SK-MEL-5 (cell line): ENCODE measurements at regions not wholly inside any gene's neighbourhood (a gene's known extent, or its start where the extent isn't known, plus 50 kb on each side); places are given as distances from the start of the nearest gene placed in this dataset.

ENCODE experiments used
- DNase-seq: peaks from one replicate; pipeline ENCODE4 v3.0.0-alpha.2; 2016; ENCODE audit warnings: low read depth, low spot score
- in situ Hi-C: cut with HindIII; loops from 2 replicates; pipeline ENCODE4 v1.10.0; 2016; ENCODE audit warnings: low sequenced_read_pairs, high pct_unique_total_duplicates, low pct_unique_long_range_greater_than_20kb

- DNase-seq, result no peak
- in situ Hi-C loops, result no loop called here
Observed at GRCh38 chr5:26692952-26693351, 345.4 kb downstream of the CDH9 start.

- DNase-seq, result no peak
Observed at GRCh38 chr5:26691486-26691885, 346.9 kb downstream of the CDH9 start.

GRCh38 chr5:26690511-26690910 is 347.9 kb downstream of the CDH9 start:
- in situ Hi-C loops, result no loop called here
- no peak for DNase-seq

More at GRCh38 chr5:26691486-26691885, 346.9 kb downstream of the CDH9 start:
- in situ Hi-C loops, result no loop called here

- in situ Hi-C loops, result no loop called here
- DNase-seq, result no peak
Observed at GRCh38 chr5:26681861-26682260, 356.5 kb downstream of the CDH9 start.

- in situ Hi-C loops, result no loop called here
- DNase-seq, result no peak
Observed at GRCh38 chr5:26674846-26675245, 363.5 kb downstream of the CDH9 start.

GRCh38 chr5:26669523-26669922 is 368.9 kb downstream of the CDH9 start:
- in situ Hi-C loops, result no loop called here
- no peak for DNase-seq

- in situ Hi-C loops, result no loop called here
- DNase-seq, result no peak
Observed at GRCh38 chr5:26669031-26669430, 369.4 kb downstream of the CDH9 start.

GRCh38 chr5:26666371-26666770 is 372.0 kb downstream of the CDH9 start:
- DNase-seq, result peak; percentile 22
- in situ Hi-C loops, result no loop called here

GRCh38 chr5:26663500-26663899 is 374.9 kb downstream of the CDH9 start:
- DNase-seq, result no peak
- in situ Hi-C loops, result no loop called here

GRCh38 chr5:26662806-26663360 is 375.5 kb downstream of the CDH9 start:
- in situ Hi-C loops, result no loop called here

GRCh38 chr5:26660116-26660515 is 378.3 kb downstream of the CDH9 start:
- in situ Hi-C loops, result no loop called here
- DNase-seq, result no peak

More at GRCh38 chr5:26662806-26663360, 375.5 kb downstream of the CDH9 start:
- DNase-seq, result peak; percentile 98

- in situ Hi-C loops, result no loop called here
- DNase-seq, result peak; percentile 69
Observed at GRCh38 chr5:26649000-26649399, 389.4 kb downstream of the CDH9 start.

GRCh38 chr5:26647781-26648180 is 390.6 kb downstream of the CDH9 start:
- no peak for DNase-seq
- in situ Hi-C loops, result no loop called here

GRCh38 chr5:26645659-26646058 is 392.7 kb downstream of the CDH9 start:
- DNase-seq, result no peak
- in situ Hi-C loops, result no loop called here

GRCh38 chr5:26641492-26641891 is 396.9 kb downstream of the CDH9 start:
- in situ Hi-C loops, result no loop called here
- no peak for DNase-seq

GRCh38 chr5:26625099-26625498 is 413.3 kb downstream of the CDH9 start:
- no peak for DNase-seq
- in situ Hi-C loops, result no loop called here

GRCh38 chr5:26622947-26623346 is 415.4 kb downstream of the CDH9 start:
- no peak for DNase-seq
- in situ Hi-C loops, result no loop called here

GRCh38 chr5:26610577-26610976 is 427.8 kb downstream of the CDH9 start:
- in situ Hi-C loops, result no loop called here
- peak; percentile 91 for DNase-seq

GRCh38 chr5:26601563-26601962 is 436.8 kb downstream of the CDH9 start:
- DNase-seq, result no peak
- in situ Hi-C loops, result no loop called here
